GM19351 (cell line): ENCODE measurements at regions not wholly inside any gene's neighbourhood (a gene's known extent, or its start where the extent isn't known, plus 50 kb on each side); places are given as distances from the start of the nearest gene placed in this dataset.
A peak's percentile ranks its signal among the peaks of the same experiment; 100 is the strongest.

Experiments
- ATAC-seq: cut with Tn5 transposase; IDR thresholded peaks from one replicate; pipeline ENCODE4 v1.9.1; 2021; ENCODE audit warnings: mild to moderate bottlenecking, moderate library complexity; ENCODE audit not compliant: unreplicated experiment

- ATAC-seq = no peak
Observed at GRCh38 chr2:147384659-147385058, 460.2 kb upstream of the ACVR2A start.

- ATAC-seq = no peak
Observed at GRCh38 chr2:147382322-147382948, 462.4 kb upstream of the ACVR2A start.

GRCh38 chr2:147378403-147378802 lies 466.4 kb upstream of the ACVR2A start:
- no peak for ATAC-seq

- ATAC-seq = no peak
Observed at GRCh38 chr2:147375073-147375472, 469.8 kb upstream of the ACVR2A start.

GRCh38 chr2:147374423-147374811 lies 470.4 kb upstream of the ACVR2A start:
- no peak for ATAC-seq

- ATAC-seq = no peak
Observed at GRCh38 chr2:147373800-147374422, 470.9 kb upstream of the ACVR2A start.

GRCh38 chr2:147368306-147368705 lies 476.5 kb upstream of the ACVR2A start:
- ATAC-seq = no peak

- ATAC-seq = no peak
Observed at GRCh38 chr2:147366279-147366678, 478.6 kb upstream of the ACVR2A start.

- no peak for ATAC-seq
Observed at GRCh38 chr2:147365622-147366021, 479.2 kb upstream of the ACVR2A start.

GRCh38 chr2:147364597-147364996 lies 480.2 kb upstream of the ACVR2A start:
- ATAC-seq = no peak

GRCh38 chr2:147363181-147363580 lies 481.6 kb upstream of the ACVR2A start:
- no peak for ATAC-seq

- no peak for ATAC-seq
Observed at GRCh38 chr2:147358375-147358774, 486.5 kb upstream of the ACVR2A start.

GRCh38 chr2:147356157-147356556 lies 488.7 kb upstream of the ACVR2A start:
- peak; percentile 70 for ATAC-seq

GRCh38 chr2:147355706-147356105 lies 489.1 kb upstream of the ACVR2A start:
- ATAC-seq = no peak

GRCh38 chr2:147353072-147353381 lies 491.8 kb upstream of the ACVR2A start:
- no peak for ATAC-seq

- no peak for ATAC-seq
Observed at GRCh38 chr2:147352264-147353071, 492.4 kb upstream of the ACVR2A start.

- ATAC-seq = no peak
Observed at GRCh38 chr2:147351784-147352183, 493.0 kb upstream of the ACVR2A start.

- no peak for ATAC-seq
Observed at GRCh38 chr2:147348931-147349555, 495.8 kb upstream of the ACVR2A start.

- no peak for ATAC-seq
Observed at GRCh38 chr2:147346142-147346541, 498.7 kb upstream of the ACVR2A start.

GRCh38 chr2:147345246-147345645 lies 499.6 kb upstream of the ACVR2A start:
- no peak for ATAC-seq

- no peak for ATAC-seq
Observed at GRCh38 chr2:147342329-147342728, 502.5 kb upstream of the ACVR2A start.
